Mucosa of descending colon (tissue), 3 donors: ENCODE measurements at regions not wholly inside any gene's neighbourhood (a gene's known extent, or its start where the extent isn't known, plus 50 kb on each side); places are given as distances from the start of the nearest gene placed in this dataset.
"Not testable (repeated sequence)": the region's sequence is repeated elsewhere in the genome, so short reads cannot be mapped to it uniquely, and the experiment has no call there.

Source experiments
- ATAC-seq: fragments of 200-7000 bp; cut with Tn5 transposase; one replicate; pipeline ENCODE4 v1.9.1; 2020; ENCODE audit warnings: mild to moderate bottlenecking, moderate library complexity
- DNase-seq, 3 donors: peaks; one replicate each; pipeline ENCODE4 v3.0.0-alpha.2; 2020
- H3K36me3 ChIP-seq: fragments of 200-600 bp; one replicate; pipeline ENCODE4 v1.8.0; 2021; ENCODE audit warnings: low read depth, mild to moderate bottlenecking
- H3K4me1 ChIP-seq: fragments of 200-600 bp; one replicate; pipeline ENCODE4 v1.8.0; 2021; ENCODE audit warnings: low read depth, mild to moderate bottlenecking
- H3K4me3 ChIP-seq: fragments of 200-600 bp; one replicate; pipeline ENCODE4 v1.8.0; 2021; ENCODE audit warnings: mild to moderate bottlenecking
- H3K9me3 ChIP-seq: fragments of 200-600 bp; one replicate; pipeline ENCODE4 v1.8.0; 2021; ENCODE audit warnings: mild to moderate bottlenecking
- CTCF ChIP-seq: fragments of 200-600 bp; IDR thresholded peaks from one replicate; pipeline ENCODE4 v1.8.0; 2022; ENCODE audit warnings: antibody characterized with exemption, mild to moderate bottlenecking
- intact Hi-C, 2 donors: fragments of 100-400 bp; cut with DNase I in 1 of 2; cut with micrococcal nuclease in 1 of 2; formaldehyde crosslinking; loops; one replicate each; pipeline versions ENCODE4 v1.11.0 to v1.11.1; 2022; cut with DNase I, micrococcal nuclease
- donor health status: DM: no; HTN: no; CAD: no; lungs with moderate emphysema.
- donor health status: DM: no; HTN: no; CAD: no.
- donor health status: DM: no; HTN: yes; CAD: no.

GRCh38 chr9:102445906-102446305, 549.2 kb upstream of the CYLC2 start:
- ATAC-seq (no peak), DNase-seq (no peak)
- TF ChIP-seq CTCF, result no peak
- H3K36me3 ChIP-seq, result no peaks in the 10 kb centered on the region
- H3K4me1 ChIP-seq, result no peaks in the 10 kb centered on the region
- peaks cover 7% of the 10 kb centered on the region for H3K9me3 ChIP-seq
- H3K4me3 ChIP-seq, result no peak overlapping the region
- intact Hi-C loops, result no loop called here

- intact Hi-C loops, result no loop called here
- Histone ChIP-seq H3K4me1 (no peaks in the 10 kb centered on the region), H3K36me3 (no peaks in the 10 kb centered on the region), H3K4me3 (no peak overlapping the region), H3K9me3 (peaks cover 7% of the 10 kb centered on the region)
- no peak for ATAC-seq
- no peak for DNase-seq
- no peak for TF ChIP-seq CTCF
These were observed 549.9 kb upstream of the CYLC2 start for GRCh38 chr9:102445181-102445747.

- Histone ChIP-seq H3K4me3 (no peak overlapping the region), H3K4me1 (no peaks in the 10 kb centered on the region), H3K36me3 (no peaks in the 10 kb centered on the region), H3K9me3 (no peaks in the 10 kb centered on the region)
- no peak for TF ChIP-seq CTCF
- DNase-seq (no peak), ATAC-seq (no peak)
- intact Hi-C loops, result no loop called here
These were observed 555.5 kb upstream of the CYLC2 start for GRCh38 chr9:102439583-102439982.

- H3K9me3 ChIP-seq, ATAC-seq, H3K4me3 ChIP-seq, intact Hi-C loops, H3K4me1 ChIP-seq, H3K36me3 ChIP-seq: not testable (repeated sequence)
- DNase-seq, result peak in 1 of 3 donors; percentile 40
These were observed 558.5 kb upstream of the CYLC2 start for GRCh38 chr9:102436599-102436998.

- no peaks in the 10 kb centered on the region for H3K9me3 ChIP-seq
- DNase-seq (no peak), ATAC-seq (no peak)
- TF ChIP-seq CTCF, result no peak
- H3K4me1 ChIP-seq, result no peaks in the 10 kb centered on the region
- H3K4me3 ChIP-seq, result no peak overlapping the region
- intact Hi-C loops, result no loop called here
- no peaks in the 10 kb centered on the region for H3K36me3 ChIP-seq
These were observed 559.7 kb upstream of the CYLC2 start for GRCh38 chr9:102435427-102435826.

GRCh38 chr9:102434545-102434944, 560.6 kb upstream of the CYLC2 start:
- intact Hi-C loops, result no loop called here
- Histone ChIP-seq H3K4me3 (no peak overlapping the region), H3K36me3 (no peaks in the 10 kb centered on the region), H3K4me1 (no peaks in the 10 kb centered on the region), H3K9me3 (no peaks in the 10 kb centered on the region)
- ATAC-seq, result no peak
- TF ChIP-seq CTCF, result no peak
- no peak for DNase-seq
